NK-92 treated with Interleukin-12 subunit alpha and Interleukin-12 subunit beta, amount 100 ng/mL, for 24 hours (cell line): ENCODE measurements at regions not wholly inside any gene's neighbourhood (a gene's known extent, or its start where the extent isn't known, plus 50 kb on each side); places are given as distances from the start of the nearest gene placed in this dataset.

ENCODE experiments used
- DNase-seq: peaks from one replicate; lab custom pipeline; 2025; lab: John Stamatoyannopoulos, UW

- DNase-seq = no peak
Measured at GRCh38 chr9:79780559-79780958, 208.8 kb downstream of the TLE4 start.

GRCh38 chr9:79779901-79780300, 208.1 kb downstream of the TLE4 start:
- DNase-seq = no peak

- no peak for DNase-seq
Measured at GRCh38 chr9:79778581-79778980, 206.8 kb downstream of the TLE4 start.

- DNase-seq = no peak
Measured at GRCh38 chr9:79776581-79776980, 204.8 kb downstream of the TLE4 start.
